HCT116 (cell line): ENCODE measurements at regions not wholly inside any gene's neighbourhood (a gene's known extent, or its start where the extent isn't known, plus 50 kb on each side); places are given as distances from the start of the nearest gene placed in this dataset.

Experiments
- ATAC-seq: fragments of 200-7000 bp; cut with Tn5 transposase; 2 replicates; pipeline ENCODE4 v1.9.1; 2020; ENCODE audit warnings: mild to moderate bottlenecking, moderate library complexity
- BruUV-seq: library from RNA; stranded (reverse); fragments of 400-500 nt; replicated peaks from 2 replicates; lab custom pipeline; 2021; lab: Mats Ljungman, UMichigan
- CTCF ChIA-PET: fragments of 300-600 bp; sonication (Branson Sonifier 250); formaldehyde crosslinking; loops from one replicate; lab custom pipeline; 2021; ENCODE audit warnings: antibody characterized with exemption; lab: Charles Lee
- POLR2A ChIA-PET: fragments of 300-600, 350-600 bp; sonication (Branson Sonifier 250); formaldehyde crosslinking; loops from one replicate; lab custom pipeline; 2021; ENCODE audit warnings: antibody characterized with exemption; lab: Charles Lee
- RAD21 ChIA-PET, 2 experiments: fragments of 300-600 bp; sonication (Branson Sonifier 250); formaldehyde crosslinking; loops; one replicate each; lab custom pipeline; 2023; ENCODE audit warnings: low total read pairs in 2 of 2; ENCODE audit not compliant: uncharacterized antibody in 2 of 2, unreplicated experiment in 2 of 2, low non-redundant PET in 1 of 2; lab: Charles Lee
- DNase-seq: peaks from one replicate; pipeline ENCODE4 v3.0.0-alpha.2; 2010; ENCODE audit warnings: low read depth, low spot score
- H2AFZ ChIP-seq: fragments of 200-600 bp; shearing (Covaris generic), sonication (generic); 2 replicates; pipeline ENCODE4 v1.6.1; 2017; ENCODE audit warnings: low read depth, mixed run types, mixed read lengths, antibody characterized with exemption, low read length; ENCODE audit not compliant: poor library complexity, severe bottlenecking
- H3K27ac ChIP-seq: 2 replicates; pipeline ENCODE4 v1.5.1; 2012; ENCODE audit warnings: low read depth, low read length
- H3K27me3 ChIP-seq: fragments of 200-600 bp; sonication (generic); 2 replicates; pipeline ENCODE4 v1.6.1; 2016; ENCODE audit warnings: mixed run types, low read length, mixed read lengths; ENCODE audit not compliant: insufficient read depth
- H3K36me3 ChIP-seq, 2 experiments: fragments of 200-500 bp in 1 of 2; fragments of 200-600 bp in 1 of 2; sonication (Bioruptor generic) in 1 of 2; sonication (generic) in 1 of 2; 2 replicates each; pipeline versions ENCODE4 v1.5.1 to v1.6.1; 2014 to 2016; ENCODE audit warnings: low read length in 2 of 2, inconsistent platforms in 1 of 2, mixed read lengths in 1 of 2, mixed run types in 1 of 2; ENCODE audit not compliant: insufficient read depth in 2 of 2, control insufficient read depth in 1 of 2
- H3K4me1 ChIP-seq, 2 experiments: fragments of 200-600 bp in 1 of 2; sonication (generic) in 1 of 2; 2 replicates each; pipeline versions ENCODE4 v1.5.1 to v1.6.1; 2012 to 2017; ENCODE audit warnings: low read length in 2 of 2, inconsistent platforms in 1 of 2, mild to moderate bottlenecking in 1 of 2, mixed read lengths in 1 of 2, mixed run types in 1 of 2, moderate library complexity in 1 of 2; ENCODE audit not compliant: insufficient read depth in 2 of 2, control insufficient read depth in 1 of 2
- H3K4me2 ChIP-seq: fragments of 200-600 bp; sonication (generic); 2 replicates; pipeline ENCODE4 v1.6.1; 2017; ENCODE audit warnings: mixed run types, low read length, mixed read lengths
- H3K4me3 ChIP-seq, 2 experiments: fragments of 200-600 bp in 1 of 2; sonication (generic) in 1 of 2; replicated peaks in 1 of 2; 2 replicates each; pipeline ENCODE4 v1.5.1; 2011 to 2016; ENCODE audit warnings: low read length in 2 of 2, control low read depth in 1 of 2, low read depth in 1 of 2, mild to moderate bottlenecking in 1 of 2, mixed read lengths in 1 of 2, mixed run types in 1 of 2
- H3K79me2 ChIP-seq: fragments of 200-600 bp; sonication (generic); 2 replicates; pipeline ENCODE4 v1.6.1; 2017; ENCODE audit warnings: mild to moderate bottlenecking, mixed run types, low read length, moderate library complexity, mixed read lengths; ENCODE audit not compliant: insufficient read depth
- H3K9ac ChIP-seq: fragments of 200-600 bp; sonication (generic); 2 replicates; pipeline ENCODE4 v1.6.1; 2016; ENCODE audit warnings: low read length, mixed read lengths
- H3K9me2 ChIP-seq: fragments of 200-600 bp; sonication (generic), shearing (Covaris generic); 2 replicates; pipeline ENCODE4 v1.6.1; 2017; ENCODE audit warnings: mixed run types, mild to moderate bottlenecking, moderate library complexity; ENCODE audit not compliant: insufficient read depth
- H3K9me3 ChIP-seq, 2 experiments: fragments of 200-500 bp in 1 of 2; fragments of 200-600 bp in 1 of 2; sonication (Bioruptor generic) in 1 of 2; sonication (generic) in 1 of 2; 2 replicates each; pipeline ENCODE4 v1.6.1; 2014 to 2017; ENCODE audit warnings: low read length in 2 of 2, mixed read lengths in 2 of 2, inconsistent platforms in 1 of 2, low read depth in 1 of 2, mild to moderate bottlenecking in 1 of 2, mixed run types in 1 of 2, moderate library complexity in 1 of 2; ENCODE audit not compliant: control insufficient read depth in 1 of 2, insufficient read depth in 1 of 2
- H4K20me1 ChIP-seq: fragments of 200-600 bp; sonication (generic), shearing (Covaris generic); 2 replicates; pipeline ENCODE4 v1.6.1; 2017; ENCODE audit warnings: mixed run types, mild to moderate bottlenecking, moderate library complexity; ENCODE audit not compliant: insufficient read depth
- CBX3 ChIP-seq: IDR thresholded peaks from 2 replicates; pipeline ENCODE4 v1.6.1; 2012; ENCODE audit warnings: low read depth
- EGR1 ChIP-seq: IDR thresholded peaks from 2 replicates; pipeline ENCODE4 v1.6.1; 2012; ENCODE audit warnings: low read depth
- ELF1 ChIP-seq: IDR thresholded peaks from 2 replicates; pipeline ENCODE4 v1.6.1; 2012; ENCODE audit warnings: low read depth, borderline replicate concordance
- EZH2phosphoT487 ChIP-seq: fragments of 200-600 bp; IDR thresholded peaks from 2 replicates; pipeline ENCODE4 v1.6.1; 2018; ENCODE audit warnings: antibody characterized with exemption, borderline replicate concordance
- FOSL1 ChIP-seq: IDR thresholded peaks from 2 replicates; pipeline ENCODE4 v1.6.1; 2012; ENCODE audit warnings: low read depth
- POLR2AphosphoS5 ChIP-seq: IDR thresholded peaks from 2 replicates; pipeline ENCODE4 v1.6.1; 2011; ENCODE audit warnings: mild to moderate bottlenecking, low read depth, low read length, moderate library complexity
- RAD21 ChIP-seq: IDR thresholded peaks from 2 replicates; pipeline ENCODE4 v1.6.1; 2012; ENCODE audit warnings: low read depth, mild to moderate bottlenecking
- SIN3A ChIP-seq: IDR thresholded peaks from 2 replicates; pipeline ENCODE4 v1.6.1; 2012; ENCODE audit warnings: low read depth
- SRF ChIP-seq: IDR thresholded peaks from 2 replicates; pipeline ENCODE4 v1.6.1; 2012; ENCODE audit warnings: low read depth
- ZFX ChIP-seq: fragments of 450-650 bp; IDR thresholded peaks from 2 replicates; pipeline ENCODE4 v1.6.1; 2017
- intact Hi-C: fragments of 100-400 bp; cut with micrococcal nuclease; formaldehyde crosslinking; loops from 2 replicates; pipeline ENCODE4 v1.10.0; 2022
- TF ChIP-seq, protein P1 (sequence below): IDR thresholded peaks from 2 replicates; pipeline ENCODE4 v1.6.1; 2012
- TF ChIP-seq, protein P2 (sequence below): IDR thresholded peaks from 2 replicates; pipeline ENCODE4 v1.6.1; 2012

DNA sequence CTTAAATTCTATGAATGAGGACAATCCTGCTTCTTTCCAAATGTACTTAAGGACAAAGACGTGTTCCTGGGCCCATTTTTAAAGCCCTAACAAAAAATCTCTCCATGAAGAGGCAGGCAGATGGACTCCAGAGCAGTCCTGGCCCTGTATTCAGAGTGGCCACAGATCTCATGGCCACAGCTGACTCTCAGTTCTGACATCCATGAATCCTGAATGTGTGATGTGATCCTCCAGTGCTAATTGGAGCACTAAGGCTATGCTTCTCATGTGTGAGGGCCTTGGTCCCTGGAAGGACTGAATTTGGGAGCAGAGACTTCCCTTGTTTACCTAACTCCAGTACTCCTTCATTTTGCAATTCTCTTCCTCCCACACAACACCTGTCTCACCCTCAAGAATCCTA, 373.0 kb downstream of the AGTPBP1 start:
- Histone ChIP-seq H3K27me3 (peaks cover 3% of the 10 kb centered on the region; the same call in 1 of the 2 replicates), H3K9ac (no peak overlapping the region), H3K79me2 (no peaks in the 10 kb centered on the region), H4K20me1 (no peaks in the 10 kb centered on the region), H3K27ac (no peak overlapping the region), H2AFZ (no peak overlapping the region), H3K9me2 (no peaks in the 10 kb centered on the region), H3K9me3 (no peaks in the 10 kb centered on the region), H3K4me3 (no peak overlapping the region), H3K4me2 (no peak overlapping the region), H3K4me1 (no peaks in the 10 kb centered on the region), H3K36me3 (no peaks in the 10 kb centered on the region)
- BruUV-seq, result no TSS peak
- POLR2A ChIA-PET, result no interaction called here
- CTCF ChIA-PET, result no interaction called here
- TF ChIP-seq CBX3 (no peak), ELF1 (no peak), SIN3A (no peak), EGR1 (no peak), EZH2phosphoT487 (no peak), RAD21 (no peak), POLR2AphosphoS5 (no peak)
- TF ChIP-seq, protein P1, sequence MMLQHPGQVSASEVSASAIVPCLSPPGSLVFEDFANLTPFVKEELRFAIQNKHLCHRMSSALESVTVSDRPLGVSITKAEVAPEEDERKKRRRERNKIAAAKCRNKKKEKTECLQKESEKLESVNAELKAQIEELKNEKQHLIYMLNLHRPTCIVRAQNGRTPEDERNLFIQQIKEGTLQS, result no peak
- intact Hi-C loops, result no loop called here
- DNase-seq (no peak), ATAC-seq (no peak)
- RAD21 ChIA-PET, result no interaction called here

DNA sequence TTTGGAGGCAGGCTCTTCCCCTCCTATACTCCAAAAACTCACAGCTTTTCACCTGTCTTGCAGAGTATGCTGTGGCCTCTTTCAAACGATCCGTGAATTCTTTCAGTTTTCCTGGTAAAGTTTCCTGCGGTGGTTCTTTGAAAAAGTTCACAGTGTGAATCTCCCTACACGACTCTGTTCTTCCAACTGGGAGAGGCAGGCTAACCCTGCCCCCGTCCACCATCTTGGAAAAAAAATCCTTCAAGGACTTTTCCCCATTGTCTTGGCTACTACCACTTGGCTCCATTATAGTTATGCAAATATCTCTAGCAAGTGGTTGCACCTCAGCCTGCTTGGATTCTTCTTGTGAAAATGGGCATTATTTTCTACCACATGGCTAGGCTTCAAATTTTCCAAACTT, 382.6 kb downstream of the AGTPBP1 start:
- POLR2A ChIA-PET, result no interaction called here
- RAD21 ChIA-PET, result no interaction called here
- Histone ChIP-seq H3K79me2 (no peaks in the 10 kb centered on the region), H3K9me2 (0 out of 2 replicates have a peak, but pooled peaks cover 2% of the 10 kb centered on the region), H3K4me3 (no peak overlapping the region), H3K4me1 (no peaks in the 10 kb centered on the region), H3K27ac (no peak overlapping the region), H4K20me1 (no peaks in the 10 kb centered on the region), H3K27me3 (0 out of 2 replicates have a peak, but pooled peaks cover 9% of the 10 kb centered on the region), H3K4me2 (no peak overlapping the region), H3K9me3 (no peaks in the 10 kb centered on the region), H3K9ac (no peak overlapping the region), H3K36me3 (no peaks in the 10 kb centered on the region), H2AFZ (no peak overlapping the region)
- intact Hi-C loops, result no loop called here
- CTCF ChIA-PET, result no interaction called here
- DNase-seq (no peak), ATAC-seq (no peak)
- no peak for TF ChIP-seq ZFX
- TF ChIP-seq FOSL1, result no peak
- TF ChIP-seq, protein P2, sequence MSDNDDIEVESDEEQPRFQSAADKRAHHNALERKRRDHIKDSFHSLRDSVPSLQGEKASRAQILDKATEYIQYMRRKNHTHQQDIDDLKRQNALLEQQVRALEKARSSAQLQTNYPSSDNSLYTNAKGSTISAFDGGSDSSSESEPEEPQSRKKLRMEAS, result no peak
- no peak for TF ChIP-seq SRF
- BruUV-seq, result no TSS peak
